K562 (cell line): ENCODE measurements at regions not wholly inside any gene's neighbourhood (a gene's known extent, or its start where the extent isn't known, plus 50 kb on each side); places are given as distances from the start of the nearest gene placed in this dataset.

ENCODE experiments used
- ATAC-seq: fragments of 200-7000 bp; cut with Tn5 transposase; 3 replicates; pipeline ENCODE4 v1.9.1; 2020; ENCODE audit warnings: moderate library complexity
- BruUV-seq: library from RNA; stranded (reverse); fragments of 400-500 nt; replicated peaks from 2 replicates; lab custom pipeline; 2021; lab: Mats Ljungman, UMichigan
- CTCF ChIA-PET: fragments of 300-600 bp; formaldehyde crosslinking; extraction: SDS; loops from one replicate; lab custom pipeline; 2021; ENCODE audit warnings: low intra/inter-chr PET ratio; lab: Yijun Ruan, JAX
- POLR2A ChIA-PET: fragments of 300-600, 350-650 bp; sonication (Branson Sonifier 250); formaldehyde crosslinking; extraction: SDS; loops from one replicate; lab custom pipeline; 2021; ENCODE audit warnings: antibody characterized with exemption, inconsistent platforms; lab: Yijun Ruan, JAX
- DNase-seq, 4 experiments: peaks; one replicate each; pipeline versions ENCODE4 v3.0.0 to v3.0.0-alpha.2; 2011 to 2018; ENCODE audit warnings: low spot score in 3 of 4, mixed read lengths in 3 of 4; ENCODE audit errors: extremely low read depth in 1 of 4
- FAIRE-seq: peaks from 2 replicates; lab custom pipeline; 2011; peaks lifted over from hg19 to GRCh38; lab: Jason Lieb, UNC
- H2AFZ ChIP-seq: 2 replicates; pipeline ENCODE4 v1.6.0; 2011; ENCODE audit warnings: low read depth, low read length, control low read depth, inconsistent platforms
- H3K27ac ChIP-seq: fragments of 200-600 bp; 3 replicates; pipeline ENCODE4 v1.8.0; 2011; ENCODE audit warnings: low read depth, mild to moderate bottlenecking, control low read depth, inconsistent platforms, low read length, moderate library complexity, mixed read lengths; ENCODE audit errors: extremely low read depth
- H3K27me3 ChIP-seq, 2 experiments: fragments of 300-600 bp in 1 of 2; 2 replicates in 1 of 2; 3 replicates in 1 of 2; pipeline versions ENCODE4 v1.6.0 to v1.8.0; 2011; ENCODE audit warnings: inconsistent platforms in 2 of 2, low read length in 2 of 2, mild to moderate bottlenecking in 1 of 2, mixed read lengths in 1 of 2, moderate library complexity in 1 of 2; ENCODE audit not compliant: control insufficient read depth in 2 of 2, insufficient read depth in 2 of 2
- H3K36me3 ChIP-seq: fragments of 300-600 bp; 3 replicates; pipeline ENCODE4 v1.8.0; 2011; ENCODE audit warnings: mild to moderate bottlenecking, low read length, inconsistent platforms; ENCODE audit not compliant: control insufficient read depth, insufficient read depth
- H3K4me1 ChIP-seq, 2 experiments: fragments of 200-600 bp in 1 of 2; replicated peaks in 1 of 2; 2 replicates in 1 of 2; 3 replicates in 1 of 2; pipeline versions ENCODE4 v1.5.1 to v1.8.0; 2011; ENCODE audit warnings: inconsistent platforms in 2 of 2, low read length in 2 of 2, mild to moderate bottlenecking in 1 of 2, mixed read lengths in 1 of 2, moderate library complexity in 1 of 2; ENCODE audit not compliant: control insufficient read depth in 2 of 2, insufficient read depth in 2 of 2
- H3K4me2 ChIP-seq: 2 replicates; pipeline ENCODE4 v1.6.1; 2011; ENCODE audit warnings: low read length, control low read depth, inconsistent platforms, mixed read lengths; ENCODE audit not compliant: insufficient read depth
- H3K4me3 ChIP-seq: fragments of 200-600 bp; sonication (generic), shearing (Covaris generic); 2 replicates; pipeline ENCODE4 v1.5.1; 2016; ENCODE audit warnings: control low read depth, inconsistent platforms
- H3K79me2 ChIP-seq: fragments of 200-600 bp; 3 replicates; pipeline ENCODE4 v1.8.0; 2011; ENCODE audit warnings: low read length, inconsistent platforms; ENCODE audit not compliant: control insufficient read depth, insufficient read depth
- H3K9ac ChIP-seq, 2 experiments: 2 replicates each; pipeline versions ENCODE4 v1.6.0 to v1.6.1; 2011; ENCODE audit warnings: low read depth in 2 of 2, low read length in 2 of 2, control low read depth in 1 of 2, inconsistent platforms in 1 of 2, mild to moderate bottlenecking in 1 of 2, mixed read lengths in 1 of 2; ENCODE audit not compliant: insufficient read depth in 1 of 2
- H3K9me1 ChIP-seq: one replicate; pipeline ENCODE4 v1.6.0; 2011; ENCODE audit warnings: inconsistent platforms, mild to moderate bottlenecking, low read length, moderate library complexity; ENCODE audit not compliant: control insufficient read depth, insufficient read depth
- H3K9me3 ChIP-seq: replicated peaks from 2 replicates; pipeline ENCODE4 v1.5.1; 2011; ENCODE audit warnings: low read depth, low read length, inconsistent platforms; ENCODE audit not compliant: control insufficient read depth, insufficient read depth
- H4K20me1 ChIP-seq: replicated peaks from 2 replicates; pipeline ENCODE4 v1.6.1; 2011; ENCODE audit warnings: low read length, inconsistent platforms, mixed read lengths; ENCODE audit not compliant: control insufficient read depth, insufficient read depth
- CAMTA2 ChIP-seq: fragments of 250-450 bp; sonication (Bioruptor Pico); conservative IDR thresholded peaks from 2 replicates; pipeline ENCODE4 v1.5.1; 2022
- ETS2 ChIP-seq: IDR thresholded peaks from 2 replicates; pipeline ENCODE4 v1.6.1; 2016; ENCODE audit warnings: borderline replicate concordance, missing genetic modification characterization, mild to moderate bottlenecking, moderate library complexity, missing compliant biosample characterization; ENCODE audit not compliant: poor library complexity, severe bottlenecking
- GATA2 ChIP-seq: sonication (generic); formaldehyde crosslinking; IDR thresholded peaks from 2 replicates; pipeline ENCODE4 v1.4.0; 2020; ENCODE audit warnings: mild to moderate bottlenecking, missing genetic modification reagents
- HDAC3 ChIP-seq: fragments of 450-650 bp; IDR thresholded peaks from 2 replicates; pipeline ENCODE4 v1.6.1; 2018; ENCODE audit warnings: borderline replicate concordance, mild to moderate bottlenecking, moderate library complexity; ENCODE audit not compliant: partially characterized antibody
- HLTF ChIP-seq: fragments of 450-650 bp; IDR thresholded peaks from 2 replicates; pipeline ENCODE4 v1.6.1; 2016
- HNRNPH1 ChIP-seq: fragments of 200-400 bp; formaldehyde crosslinking; optimal IDR thresholded peaks from 2 replicates; pipeline ENCODE3; 2017; ENCODE audit warnings: low read depth, mild to moderate bottlenecking, low read length, moderate library complexity
- KAT2B ChIP-seq: IDR thresholded peaks from one replicate; pipeline ENCODE4 v1.6.1; 2012; ENCODE audit warnings: low read depth, mild to moderate bottlenecking, control low read depth, inconsistent platforms, low read length, moderate library complexity
- LCOR ChIP-seq: sonication (generic); formaldehyde crosslinking; IDR thresholded peaks from 2 replicates; pipeline ENCODE4 v1.8.0; 2022; ENCODE audit warnings: mild to moderate bottlenecking, missing genetic modification reagents
- MEF2D ChIP-seq: conservative IDR thresholded peaks from 2 replicates; pipeline ENCODE4 v1.6.1; 2016; ENCODE audit warnings: low read depth, missing genetic modification characterization, missing compliant biosample characterization
- NFE2L1 ChIP-seq: fragments of 450-650 bp; IDR thresholded peaks from 2 replicates; pipeline ENCODE4 v1.6.1; 2016; ENCODE audit warnings: missing genetic modification characterization, low read depth, mild to moderate bottlenecking, missing compliant biosample characterization, moderate library complexity, borderline replicate concordance
- SMAD4 ChIP-seq: fragments of 250-450 bp; sonication (Bioruptor Pico); conservative IDR thresholded peaks from 2 replicates; pipeline ENCODE4 v1.8.0; 2021; ENCODE audit warnings: inconsistent platforms, mild to moderate bottlenecking, moderate library complexity
- STAT6 ChIP-seq: sonication (generic); formaldehyde crosslinking; IDR thresholded peaks from 2 replicates; pipeline ENCODE4 v1.8.1; 2023; ENCODE audit warnings: mild to moderate bottlenecking, missing genetic modification reagents
- TEAD2 ChIP-seq: fragments of 450-650 bp; IDR thresholded peaks from 2 replicates; pipeline ENCODE4 v1.6.1; 2016; ENCODE audit warnings: missing genetic modification characterization, control low read depth, missing compliant biosample characterization
- ZNF212 ChIP-seq: fragments of 450-650 bp; formaldehyde crosslinking; IDR thresholded peaks from 2 replicates; pipeline ENCODE4 v1.4.0; 2020; ENCODE audit warnings: mild to moderate bottlenecking
- ZNF384 ChIP-seq: IDR thresholded peaks from 2 replicates; pipeline ENCODE4 v1.6.1; 2012; ENCODE audit warnings: low read depth, low read length, improper control_type of control experiment
- WGBS: fragments of 100-300 bp; shearing (Covaris generic); methylation state at CpG from one replicate; pipeline ENCODE4 v1.1.6; 2016; ENCODE audit warnings: low coverage, mixed read lengths; ENCODE audit not compliant: insufficient coverage; ENCODE audit errors: missing lambda C conversion rate; 5-methylcytosine and 5-hydroxymethylcytosine counted together
- in situ Hi-C: fragments of 300-500 bp; cut with MboI; formaldehyde crosslinking; loops from 4 replicates; pipeline ENCODE4 v1.15.0; 2018; ENCODE audit warnings: inconsistent platforms, mixed read lengths
- intact Hi-C: fragments of 100-400 bp; cut with micrococcal nuclease; formaldehyde crosslinking; loops from 2 replicates; pipeline ENCODE4 v1.14.2; 2022
- TF ChIP-seq, protein P1 (sequence below): IDR thresholded peaks from 2 replicates; pipeline ENCODE4 v1.6.1; 2012; ENCODE audit warnings: low read depth, low read length, improper control_type of control experiment, borderline replicate concordance

DNA sequence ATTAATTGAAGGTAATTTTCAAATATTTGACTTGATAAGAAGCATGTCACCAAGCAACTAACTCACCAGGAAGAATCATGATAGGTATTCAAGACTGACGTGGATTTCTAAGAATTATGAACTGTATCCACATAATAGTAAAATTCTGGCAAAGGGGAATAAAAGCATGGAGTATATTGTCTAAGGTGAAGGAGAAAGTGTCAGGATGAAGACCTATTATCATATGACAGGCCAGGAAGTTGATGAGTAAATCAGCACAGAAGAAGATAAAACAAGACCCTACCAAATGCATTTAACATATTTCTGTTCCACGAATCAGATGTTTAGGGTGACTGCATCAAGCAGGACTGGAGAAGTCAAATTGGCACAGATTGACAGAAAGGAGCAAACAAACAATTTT lies 362.7 kb upstream of the MMS22L start:
- no TSS peak for BruUV-seq
- WGBS, result 0% methylated on average over 2 of the region's 2 CpGs
- intact Hi-C loops, result no loop called here

More for the DNA sequence above, 362.7 kb upstream of the MMS22L start:
- Histone ChIP-seq H3K27ac (no peak overlapping the region), H3K4me2 (no peak overlapping the region), H3K4me1 (no peaks in the 10 kb centered on the region), H3K9ac (no peak overlapping the region), H3K36me3 (no peaks in the 10 kb centered on the region), H3K9me3 (no peaks in the 10 kb centered on the region; the same call in 1 of the 2 replicates), H3K4me3 (no peak overlapping the region), H2AFZ (no peak overlapping the region), H3K27me3 (no peaks in the 10 kb centered on the region), H3K79me2 (no peaks in the 10 kb centered on the region), H3K9me1 (no peaks in the 10 kb centered on the region), H4K20me1 (no peaks in the 10 kb centered on the region)
- DNase-seq (no peak), ATAC-seq (no peak), FAIRE-seq (no peak)
- ChIA-PET CTCF (no interaction called here), POLR2A (no interaction called here)
- TF ChIP-seq SMAD4 (CRISPR knock-in tag), result no peak
- no peak for TF ChIP-seq ZNF212 (CRISPR knock-in tag)
- TF ChIP-seq HLTF, result no peak
- TF ChIP-seq KAT2B, result no peak
- TF ChIP-seq HNRNPH1, result no peak
- no peak for TF ChIP-seq ETS2 (tag)
- TF ChIP-seq TEAD2 (tag), result no peak
- TF ChIP-seq ZNF384, result no peak
- no peak for TF ChIP-seq HDAC3
- TF ChIP-seq MEF2D (tag), result no peak
- TF ChIP-seq LCOR (CRISPR knock-in tag), result no peak
- TF ChIP-seq GATA2, result no peak
- no peak for TF ChIP-seq STAT6
- TF ChIP-seq NFE2L1 (tag), result no peak
- no peak for TF ChIP-seq CAMTA2
- TF ChIP-seq, protein P1, sequence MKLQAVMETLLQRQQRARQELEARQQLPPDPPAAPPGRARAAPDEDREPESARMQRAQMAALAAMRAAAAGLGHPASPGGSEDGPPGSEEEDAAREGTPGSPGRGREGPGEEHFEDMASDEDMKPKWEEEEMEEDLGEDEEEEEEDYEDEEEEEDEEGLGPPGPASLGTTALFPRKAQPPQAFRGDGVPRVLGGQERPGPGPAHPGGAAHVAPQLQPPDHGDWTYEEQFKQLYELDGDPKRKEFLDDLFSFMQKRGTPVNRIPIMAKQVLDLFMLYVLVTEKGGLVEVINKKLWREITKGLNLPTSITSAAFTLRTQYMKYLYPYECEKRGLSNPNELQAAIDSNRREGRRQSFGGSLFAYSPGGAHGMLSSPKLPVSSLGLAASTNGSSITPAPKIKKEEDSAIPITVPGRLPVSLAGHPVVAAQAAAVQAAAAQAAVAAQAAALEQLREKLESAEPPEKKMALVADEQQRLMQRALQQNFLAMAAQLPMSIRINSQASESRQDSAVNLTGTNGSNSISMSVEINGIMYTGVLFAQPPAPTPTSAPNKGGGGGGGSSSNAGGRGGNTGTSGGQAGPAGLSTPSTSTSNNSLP, result no peak
- in situ Hi-C loops, result no loop called here
